ENCODE measurements at regions not wholly inside any gene's neighbourhood (a gene's known extent, or its start where the extent isn't known, plus 50 kb on each side); places are given as distances from the start of the nearest gene placed in this dataset.

DNA sequence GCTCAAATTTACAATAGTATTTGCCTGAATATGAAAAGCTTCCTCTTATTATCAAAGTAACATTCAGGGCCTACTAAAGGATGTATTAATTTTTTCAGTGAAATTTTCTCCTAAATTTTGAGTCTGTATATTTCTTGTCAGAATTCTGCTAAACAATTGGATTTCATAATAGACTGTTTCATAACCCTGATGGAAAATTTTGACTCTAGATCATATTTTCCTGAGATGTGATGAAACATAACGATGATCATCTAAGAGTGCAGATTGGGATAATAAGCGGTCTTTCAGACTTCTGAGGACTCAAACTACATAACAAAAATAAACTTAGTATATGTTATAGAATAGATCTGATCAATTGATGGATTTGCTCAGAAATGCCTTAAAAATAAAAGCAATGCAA lies 574.5 kb upstream of the TBL1XR1 start:
- Histone ChIP-seq H4K20me1 (ENCODE audit: insufficient read depth, low read length) (no peaks in the 10 kb centered on the region), H2AFZ (ENCODE audit: low read length) (no peak overlapping the region)

DNA sequence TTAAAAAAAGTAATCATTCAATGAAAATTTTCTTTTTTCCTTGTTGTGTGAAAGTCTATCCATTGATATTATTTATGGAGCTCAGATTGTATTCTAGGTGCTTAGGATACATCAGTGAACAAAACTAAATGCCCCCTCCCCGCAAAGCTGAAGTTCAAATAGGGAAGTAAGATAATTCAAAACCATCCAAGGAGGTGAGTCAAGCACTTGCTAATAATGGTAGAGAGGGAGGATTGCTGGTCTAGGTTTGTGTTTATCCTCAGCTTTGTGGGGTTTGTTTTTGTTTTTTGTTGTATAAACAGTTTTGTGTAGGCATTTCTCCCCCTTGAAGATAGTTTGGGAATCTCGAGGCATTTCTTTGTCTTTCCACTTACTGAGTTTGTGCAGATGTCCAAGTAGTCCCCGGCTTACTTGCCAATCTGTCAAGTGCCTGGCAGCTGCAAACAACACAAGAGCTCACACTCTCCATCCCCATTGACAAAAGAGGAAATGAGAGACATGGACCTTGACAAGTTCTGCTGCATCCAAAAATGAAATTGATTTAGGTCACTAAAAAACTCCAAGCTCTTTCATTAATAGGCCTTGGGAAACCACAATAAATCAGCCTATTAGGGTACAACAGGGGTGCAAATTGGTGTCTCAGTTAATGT lies 575.8 kb upstream of the TBL1XR1 start:
- no peaks in the 10 kb centered on the region for H3K36me3 ChIP-seq (replicated peaks; ENCODE audit: insufficient read depth, low read length)
- no peaks in the 10 kb centered on the region for H4K20me1 ChIP-seq (ENCODE audit: insufficient read depth, low read length)
- TF ChIP-seq EZH2phosphoT487 (IDR thresholded peaks at IDR 0.05; ENCODE audit: low read length) (no peak), EZH2 (optimal IDR thresholded peaks at IDR 0.05; ENCODE audit: low read depth, low read length) (no peak), CTCF (IDR thresholded peaks at IDR 0.05; ENCODE audit: low read length) (no peak)
- H3K4me2 ChIP-seq (ENCODE audit: low read depth, low read length) = peak overlapping the region; percentile 7; the same call in 1 of the 2 replicates
- H3K27ac ChIP-seq (ENCODE audit: low read length) = no peak overlapping the region
- no peaks in the 10 kb centered on the region for H3F3A ChIP-seq (ENCODE audit: insufficient read depth, low read length)
- no peaks in the 10 kb centered on the region for H3K27me3 ChIP-seq (replicated peaks; ENCODE audit: insufficient read depth, low read length)
- H3K4me3 ChIP-seq (ENCODE audit: low read length) = no peak overlapping the region
- no peak overlapping the region for H3K9ac ChIP-seq (ENCODE audit: low read length)
- H3K4me1 ChIP-seq (ENCODE audit: low read length) = peaks cover 19% of the 10 kb centered on the region
- no peaks in the 10 kb centered on the region for H3K9me2 ChIP-seq (replicated peaks; ENCODE audit: insufficient read depth, low read length)
- H2AFZ ChIP-seq (ENCODE audit: low read length) = no peak overlapping the region
- peak; percentile 48 for DNase-seq
- no peaks in the 10 kb centered on the region for H3K79me2 ChIP-seq (ENCODE audit: low read length)
- no peaks in the 10 kb centered on the region for H3K9me3 ChIP-seq (replicated peaks; ENCODE audit: insufficient read depth, low read length)

More for the DNA sequence above, 574.5 kb upstream of the TBL1XR1 start:
- Histone ChIP-seq H3K4me1 (ENCODE audit: low read length) (peaks cover 13% of the 10 kb centered on the region), H3K4me2 (ENCODE audit: low read depth, low read length) (no peak overlapping the region), H3K4me3 (ENCODE audit: low read length) (no peak overlapping the region), H3K9me2 (replicated peaks; ENCODE audit: insufficient read depth, low read length) (no peaks in the 10 kb centered on the region), H3K9ac (ENCODE audit: low read length) (no peak overlapping the region), H3K36me3 (replicated peaks; ENCODE audit: insufficient read depth, low read length) (no peaks in the 10 kb centered on the region), H3F3A (ENCODE audit: insufficient read depth, low read length) (no peaks in the 10 kb centered on the region), H3K27me3 (replicated peaks; ENCODE audit: insufficient read depth, low read length) (no peaks in the 10 kb centered on the region), H3K27ac (ENCODE audit: low read length) (no peak overlapping the region), H3K79me2 (ENCODE audit: low read length) (no peaks in the 10 kb centered on the region), H3K9me3 (replicated peaks; ENCODE audit: insufficient read depth, low read length) (no peaks in the 10 kb centered on the region)
- TF ChIP-seq EZH2 (optimal IDR thresholded peaks at IDR 0.05; ENCODE audit: low read depth, low read length) (no peak), CTCF (IDR thresholded peaks at IDR 0.05; ENCODE audit: low read length) (no peak), EZH2phosphoT487 (IDR thresholded peaks at IDR 0.05; ENCODE audit: low read length) (no peak)
- no peak for DNase-seq

DNA sequence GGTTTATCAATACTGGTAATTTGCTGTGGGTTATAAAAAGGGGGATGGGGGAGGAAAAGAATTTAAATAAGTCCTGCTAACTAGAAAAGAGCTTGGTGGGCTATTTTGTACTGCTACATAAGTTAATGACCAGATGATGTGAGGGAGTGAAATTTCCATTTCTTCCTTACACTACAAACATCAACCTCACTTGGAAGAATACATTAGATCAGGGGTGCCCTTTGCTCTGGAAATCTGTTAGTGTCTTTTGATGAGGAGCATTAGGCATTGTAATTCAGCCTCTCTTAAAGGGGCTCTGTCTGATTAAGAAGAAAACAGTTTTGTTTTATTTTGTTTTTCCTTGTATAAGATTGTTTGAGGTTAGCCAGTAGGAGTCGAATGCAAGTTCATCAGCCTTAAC lies 576.4 kb upstream of the TBL1XR1 start:
- H3K4me2 ChIP-seq (ENCODE audit: low read depth, low read length) = no peak overlapping the region
- H3K4me3 ChIP-seq (ENCODE audit: low read length) = no peak overlapping the region
- H3K9me2 ChIP-seq (replicated peaks; ENCODE audit: insufficient read depth, low read length) = no peaks in the 10 kb centered on the region
- no peaks in the 10 kb centered on the region; the same call in 1 of the 2 replicates for H3F3A ChIP-seq (ENCODE audit: insufficient read depth, low read length)
- no peak overlapping the region for H3K9ac ChIP-seq (ENCODE audit: low read length)
- no peaks in the 10 kb centered on the region for H4K20me1 ChIP-seq (ENCODE audit: insufficient read depth, low read length)
- H2AFZ ChIP-seq (ENCODE audit: low read length) = no peak overlapping the region
- no peak overlapping the region for H3K27ac ChIP-seq (ENCODE audit: low read length)
- peaks cover 26% of the 10 kb centered on the region for H3K4me1 ChIP-seq (ENCODE audit: low read length)
- H3K79me2 ChIP-seq (ENCODE audit: low read length) = no peaks in the 10 kb centered on the region
- no peak for TF ChIP-seq EZH2 (optimal IDR thresholded peaks at IDR 0.05; ENCODE audit: low read depth, low read length)
- no peak for TF ChIP-seq EZH2phosphoT487 (IDR thresholded peaks at IDR 0.05; ENCODE audit: low read length)
- TF ChIP-seq CTCF (IDR thresholded peaks at IDR 0.05; ENCODE audit: low read length) = no peak
- H3K27me3 ChIP-seq (replicated peaks; ENCODE audit: insufficient read depth, low read length) = no peaks in the 10 kb centered on the region
- no peak for DNase-seq
- H3K36me3 ChIP-seq (replicated peaks; ENCODE audit: insufficient read depth, low read length) = no peaks in the 10 kb centered on the region
- no peaks in the 10 kb centered on the region for H3K9me3 ChIP-seq (replicated peaks; ENCODE audit: insufficient read depth, low read length)

Data from MM.1S (cell line).